ENCODE measurements at regions not wholly inside any gene's neighbourhood (a gene's known extent, or its start where the extent isn't known, plus 50 kb on each side); places are given as distances from the start of the nearest gene placed in this dataset.

- no peak for TF ChIP-seq EGR1 (IDR thresholded peaks at IDR 0.05; ENCODE audit: low read depth)
- TF ChIP-seq CTCF (IDR thresholded peaks at IDR 0.05 in 2 of 3, conservative IDR thresholded peaks at IDR 0.05 in 1 of 3; ENCODE audit: borderline replicate concordance in 1 of 3, insufficient read depth in 1 of 3, low read depth in 2 of 3, low read length in 2 of 3): no peak
- TF ChIP-seq SIN3A (IDR thresholded peaks at IDR 0.05; ENCODE audit: low read depth): no peak
- TF ChIP-seq POLR2A (IDR thresholded peaks at IDR 0.05; ENCODE audit: borderline replicate concordance, extremely low read depth, insufficient read depth, insufficient read length): no peak
- no peak for TF ChIP-seq POLR2AphosphoS5 (IDR thresholded peaks at IDR 0.05; ENCODE audit: low read depth, low read length)
These were observed 890.7 kb upstream of the POU3F3 start for GRCh38 chr2:103963146-103963725.
